Ecto neural progenitor cell (in vitro differentiated cells): ENCODE measurements at regions not wholly inside any gene's neighbourhood (a gene's known extent, or its start where the extent isn't known, plus 50 kb on each side); places are given as distances from the start of the nearest gene placed in this dataset.

ENCODE experiments used
- DNase-seq: peaks from one replicate; pipeline ENCODE4 v3.0.0-alpha.2; 2018; ENCODE audit warnings: low spot score

GRCh38 chr16:66137853-66138252, 228.6 kb upstream of the CDH5 start:
- DNase-seq: no peak

- DNase-seq: no peak
These were observed 229.7 kb upstream of the CDH5 start for GRCh38 chr16:66136841-66137240.

- no peak for DNase-seq
These were observed 230.7 kb upstream of the CDH5 start for GRCh38 chr16:66135838-66136237.

GRCh38 chr16:66135421-66135831, 231.1 kb upstream of the CDH5 start:
- DNase-seq: no peak

- DNase-seq: no peak
These were observed 231.6 kb upstream of the CDH5 start for GRCh38 chr16:66134875-66135274.

- no peak for DNase-seq
These were observed 232.7 kb upstream of the CDH5 start for GRCh38 chr16:66133643-66134338.

- no peak for DNase-seq
These were observed 234.6 kb upstream of the CDH5 start for GRCh38 chr16:66131895-66132294.

- no peak for DNase-seq
These were observed 235.2 kb upstream of the CDH5 start for GRCh38 chr16:66131156-66131807.

- no peak for DNase-seq
These were observed 236.1 kb upstream of the CDH5 start for GRCh38 chr16:66130296-66130905.

- DNase-seq: no peak
These were observed 237.3 kb upstream of the CDH5 start for GRCh38 chr16:66129196-66129595.

- no peak for DNase-seq
These were observed 238.1 kb upstream of the CDH5 start for GRCh38 chr16:66128371-66128770.

- no peak for DNase-seq
These were observed 238.8 kb upstream of the CDH5 start for GRCh38 chr16:66127459-66128370.

- no peak for DNase-seq
These were observed 245.0 kb upstream of the CDH5 start for GRCh38 chr16:66121466-66121865.

GRCh38 chr16:66120656-66121055, 245.8 kb upstream of the CDH5 start:
- DNase-seq: no peak

GRCh38 chr16:66116163-66117002, 250.1 kb upstream of the CDH5 start:
- no peak for DNase-seq

- no peak for DNase-seq
These were observed 251.1 kb upstream of the CDH5 start for GRCh38 chr16:66115373-66115772.

GRCh38 chr16:66113223-66113622, 253.3 kb upstream of the CDH5 start:
- DNase-seq: no peak

GRCh38 chr16:66109677-66110076, 256.8 kb upstream of the CDH5 start:
- DNase-seq: no peak

- DNase-seq: no peak
These were observed 258.8 kb upstream of the CDH5 start for GRCh38 chr16:66107661-66108060.

GRCh38 chr16:66103211-66103610, 263.3 kb upstream of the CDH5 start:
- no peak for DNase-seq

GRCh38 chr16:66099306-66099705, 267.2 kb upstream of the CDH5 start:
- DNase-seq: no peak
